Stomach (tissue), 4 donors: ENCODE measurements at regions not wholly inside any gene's neighbourhood (a gene's known extent, or its start where the extent isn't known, plus 50 kb on each side); places are given as distances from the start of the nearest gene placed in this dataset.

Experiments
- CTCF ChIP-seq, 7 experiments: fragments of 450-650 bp in 4 of 7; fragments of 200-600 bp in 3 of 7; sonication (generic) in 3 of 7; IDR thresholded peaks; one replicate each; pipeline ENCODE4 v1.5.1; 2016 to 2019; ENCODE audit warnings: antibody characterized with exemption in 7 of 7, control low read depth in 2 of 7, mild to moderate bottlenecking in 1 of 7
- POLR2A ChIP-seq, 4 donors: fragments of 450-650 bp; IDR thresholded peaks; one replicate each; pipeline ENCODE4 v1.6.1; 2016; ENCODE audit warnings: antibody characterized with exemption in 4 of 4, control low read depth in 2 of 4, mild to moderate bottlenecking in 1 of 4, moderate library complexity in 1 of 4

- no peak for TF ChIP-seq POLR2A (IDR thresholded peaks at IDR 0.05)
- no peak for TF ChIP-seq CTCF (IDR thresholded peaks at IDR 0.05)
These were observed 229.1 kb downstream of the TSHZ3 start for GRCh38 chr19:31119951-31120690.
